ENCODE measurements at regions not wholly inside any gene's neighbourhood (a gene's known extent, or its start where the extent isn't known, plus 50 kb on each side); places are given as distances from the start of the nearest gene placed in this dataset.

DNA sequence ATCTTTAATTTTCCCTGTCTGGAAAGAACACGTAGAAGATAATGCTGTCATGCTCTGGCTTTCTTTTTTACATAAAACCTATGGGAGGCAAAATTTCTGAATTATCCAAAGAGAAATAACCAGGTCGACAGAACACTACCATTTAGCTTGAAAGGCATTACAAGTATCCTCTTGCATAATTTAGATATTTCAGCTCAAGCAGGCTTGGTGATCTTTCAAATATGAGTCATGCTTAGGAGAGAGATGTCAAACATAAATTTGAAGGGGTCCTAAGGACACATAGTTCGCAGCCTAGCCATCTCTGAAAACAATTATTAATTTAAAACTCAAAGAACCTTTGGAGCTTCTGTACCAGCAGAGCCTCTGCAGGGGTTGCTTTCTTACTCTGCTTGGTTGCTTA lies 100.9 kb downstream of the FAS start:
- no peaks in the 10 kb centered on the region for H3K36me3 ChIP-seq
- intact Hi-C loops (cut with DNase I): no loop called here
- DNase-seq (no peak), ATAC-seq (peak; percentile 55)
- peaks cover 6 to 31% of the 10 kb centered on the region in 2 donors for H3K4me1 ChIP-seq
- TF ChIP-seq, protein P1, sequence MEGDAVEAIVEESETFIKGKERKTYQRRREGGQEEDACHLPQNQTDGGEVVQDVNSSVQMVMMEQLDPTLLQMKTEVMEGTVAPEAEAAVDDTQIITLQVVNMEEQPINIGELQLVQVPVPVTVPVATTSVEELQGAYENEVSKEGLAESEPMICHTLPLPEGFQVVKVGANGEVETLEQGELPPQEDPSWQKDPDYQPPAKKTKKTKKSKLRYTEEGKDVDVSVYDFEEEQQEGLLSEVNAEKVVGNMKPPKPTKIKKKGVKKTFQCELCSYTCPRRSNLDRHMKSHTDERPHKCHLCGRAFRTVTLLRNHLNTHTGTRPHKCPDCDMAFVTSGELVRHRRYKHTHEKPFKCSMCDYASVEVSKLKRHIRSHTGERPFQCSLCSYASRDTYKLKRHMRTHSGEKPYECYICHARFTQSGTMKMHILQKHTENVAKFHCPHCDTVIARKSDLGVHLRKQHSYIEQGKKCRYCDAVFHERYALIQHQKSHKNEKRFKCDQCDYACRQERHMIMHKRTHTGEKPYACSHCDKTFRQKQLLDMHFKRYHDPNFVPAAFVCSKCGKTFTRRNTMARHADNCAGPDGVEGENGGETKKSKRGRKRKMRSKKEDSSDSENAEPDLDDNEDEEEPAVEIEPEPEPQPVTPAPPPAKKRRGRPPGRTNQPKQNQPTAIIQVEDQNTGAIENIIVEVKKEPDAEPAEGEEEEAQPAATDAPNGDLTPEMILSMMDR (IDR thresholded peaks at IDR 0.05): no peak
- H3K27me3 ChIP-seq: no peaks in the 10 kb centered on the region
- peak overlapping the region; percentile 40 to 67 for H3K27ac ChIP-seq
- no peaks in the 10 kb centered on the region for H3K9me3 ChIP-seq
- no peak overlapping the region for H3K4me3 ChIP-seq

DNA sequence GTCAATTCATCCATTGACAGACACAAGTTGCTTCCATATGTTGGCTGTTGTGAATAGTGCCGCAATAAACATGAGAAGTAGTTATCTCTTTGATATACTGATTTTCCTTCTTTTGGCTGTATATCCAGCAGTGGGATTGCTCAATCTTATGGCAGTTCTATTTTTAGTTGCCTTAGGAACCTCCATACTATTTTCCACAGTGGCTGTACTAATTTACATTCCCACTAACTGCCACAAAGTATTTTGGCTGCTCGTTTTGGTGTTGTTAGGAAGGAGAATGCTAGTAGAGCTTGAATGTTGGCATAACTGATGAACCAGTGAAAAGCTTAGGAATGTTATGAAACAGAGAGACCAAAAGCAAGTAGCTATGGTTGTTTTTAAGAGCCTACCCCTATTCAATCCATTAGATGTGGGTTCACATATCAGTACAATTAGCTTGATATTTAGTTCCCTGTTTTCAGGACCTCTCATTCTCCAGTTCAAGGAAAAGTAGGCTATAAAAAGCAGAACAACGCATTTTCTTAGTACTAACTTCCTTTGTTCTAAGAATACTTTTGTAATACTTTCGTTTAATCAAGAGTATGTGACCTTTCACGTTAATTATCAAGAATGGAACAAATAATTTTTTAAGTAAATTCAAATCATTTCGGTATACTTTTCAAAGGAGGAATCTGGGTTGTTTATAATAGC lies 100.3 kb downstream of the FAS start:
- Histone ChIP-seq H3K27ac (peak overlapping the region; percentile 40 to 67), H3K9me3 (no peaks in the 10 kb centered on the region), H3K4me1 (peaks cover 6 to 34% of the 10 kb centered on the region in 2 donors), H3K4me3 (no peak overlapping the region), H3K36me3 (no peaks in the 10 kb centered on the region), H3K27me3 (no peaks in the 10 kb centered on the region)
- TF ChIP-seq, protein P1 (IDR thresholded peaks at IDR 0.05): no peak
- intact Hi-C loops (cut with DNase I): no loop called here
- ATAC-seq (peak; percentile 12), DNase-seq (peak in 2 of 4 donors; percentile 49 to 63)

DNA sequence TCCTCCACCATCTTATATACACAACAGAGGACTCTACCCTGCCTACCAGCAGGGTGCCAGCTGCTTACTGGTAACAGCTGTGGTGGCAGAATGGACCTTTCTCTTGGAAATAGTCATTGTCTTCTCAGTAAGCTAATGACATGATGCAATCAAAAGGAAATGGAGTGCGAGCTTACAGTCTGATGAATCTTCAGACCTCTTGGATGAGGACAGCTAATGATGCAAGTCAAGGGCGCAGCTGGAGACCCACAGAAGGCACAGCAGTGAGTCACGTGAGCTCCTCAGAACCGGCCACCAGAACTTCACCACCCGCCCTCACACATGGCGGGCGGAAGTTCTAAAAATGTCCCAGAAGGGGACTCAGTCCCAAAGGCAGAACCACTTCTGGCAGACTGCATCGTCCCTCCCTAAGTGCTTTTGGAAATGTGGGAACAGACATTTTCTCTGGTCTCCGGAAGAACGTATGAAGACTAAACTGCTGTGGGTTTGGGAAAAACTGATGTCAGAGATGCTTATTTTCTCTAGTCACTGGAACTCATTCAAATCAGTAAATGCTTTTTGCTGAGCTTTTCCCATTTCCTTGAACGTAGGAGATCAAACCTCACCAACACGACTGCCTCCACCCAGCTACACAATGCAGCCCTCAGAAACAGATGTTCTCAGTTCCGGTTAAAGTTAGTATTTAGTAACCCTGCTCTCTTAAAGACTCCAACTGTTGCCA lies 96.4 kb downstream of the FAS start:
- Histone ChIP-seq H3K36me3 (no peaks in the 10 kb centered on the region), H3K4me1 (peaks cover 6 to 42% of the 10 kb centered on the region in 2 donors), H3K27me3 (no peaks in the 10 kb centered on the region), H3K27ac (peak overlapping the region; percentile 74 to 86), H3K4me3 (no peak overlapping the region), H3K9me3 (no peaks in the 10 kb centered on the region)
- intact Hi-C loops (cut with DNase I): no loop called here
- peak in 2 of 4 donors; percentile 68 to 79 for DNase-seq
- ATAC-seq: peak; percentile 67
- TF ChIP-seq, protein P1 (IDR thresholded peaks at IDR 0.05): no peak

DNA sequence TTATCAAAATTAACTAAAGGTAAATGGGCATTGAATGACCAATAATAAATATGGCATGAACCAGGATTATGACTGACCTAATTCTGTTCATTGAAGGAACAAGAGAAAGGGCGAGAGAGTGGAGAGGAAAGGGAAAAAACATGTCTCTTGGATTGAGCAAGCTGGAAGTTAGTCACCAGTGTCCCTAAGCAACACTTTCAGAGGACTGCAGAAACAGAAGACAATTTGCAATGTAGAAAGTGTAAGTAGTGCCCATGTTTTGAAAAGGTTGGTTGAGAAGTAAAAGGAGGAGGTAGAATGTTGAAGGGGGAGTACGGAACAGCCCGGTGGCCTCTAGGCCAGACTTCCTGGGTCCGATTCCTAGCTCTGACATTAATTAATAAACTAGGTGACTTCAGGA lies 94.6 kb downstream of the FAS start:
- intact Hi-C loops (cut with DNase I): no loop called here
- no peak overlapping the region for H3K4me3 ChIP-seq
- DNase-seq (no peak), ATAC-seq (no peak)
- no peaks in the 10 kb centered on the region for H3K36me3 ChIP-seq
- H3K27ac ChIP-seq: peak overlapping the region in 1 of 2 donors; percentile 71
- no peaks in the 10 kb centered on the region for H3K9me3 ChIP-seq
- TF ChIP-seq, protein P1 (IDR thresholded peaks at IDR 0.05): no peak
- H3K4me1 ChIP-seq: peaks cover 0 to 27% of the 10 kb centered on the region in 2 donors
- no peaks in the 10 kb centered on the region for H3K27me3 ChIP-seq

DNA sequence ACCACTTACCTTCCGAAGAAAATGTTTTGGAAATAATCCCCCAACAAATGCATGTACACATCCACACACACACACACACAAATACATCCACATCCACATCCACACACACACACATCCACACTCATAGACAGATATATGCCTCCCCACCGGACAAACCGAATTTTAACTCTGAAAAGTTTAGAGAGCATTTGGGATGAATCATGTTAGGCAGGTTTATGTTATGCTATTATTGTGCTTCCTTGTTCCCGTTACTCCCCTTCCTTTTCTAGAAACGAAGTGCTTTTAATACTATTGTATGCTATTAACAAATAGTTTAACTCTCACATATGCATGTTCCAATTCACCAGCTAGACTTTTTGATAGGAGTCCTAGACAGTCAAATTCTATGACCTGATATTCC lies 91.5 kb downstream of the FAS start:
- no peak for ATAC-seq
- H3K9me3 ChIP-seq: no peaks in the 10 kb centered on the region
- intact Hi-C loops (cut with DNase I): no loop called here
- DNase-seq: no peak
- H3K4me3 ChIP-seq: no peak overlapping the region
- H3K27me3 ChIP-seq: no peaks in the 10 kb centered on the region
- H3K4me1 ChIP-seq: peaks cover 0 to 24% of the 10 kb centered on the region in 2 donors
- TF ChIP-seq, protein P1 (IDR thresholded peaks at IDR 0.05): no peak
- no peak overlapping the region for H3K27ac ChIP-seq
- no peaks in the 10 kb centered on the region for H3K36me3 ChIP-seq

Measured in left lung (tissue), 4 donors.